HCT116 (cell line): ENCODE measurements at regions not wholly inside any gene's neighbourhood (a gene's known extent, or its start where the extent isn't known, plus 50 kb on each side); places are given as distances from the start of the nearest gene placed in this dataset.

ENCODE experiments used
- ATAC-seq: fragments of 200-7000 bp; cut with Tn5 transposase; 2 replicates; pipeline ENCODE4 v1.9.1; 2020; ENCODE audit warnings: mild to moderate bottlenecking, moderate library complexity
- BruUV-seq: library from RNA; stranded (reverse); fragments of 400-500 nt; replicated peaks from 2 replicates; lab custom pipeline; 2021; lab: Mats Ljungman, UMichigan
- CTCF ChIA-PET: fragments of 300-600 bp; sonication (Branson Sonifier 250); formaldehyde crosslinking; loops from one replicate; lab custom pipeline; 2021; ENCODE audit warnings: antibody characterized with exemption; lab: Charles Lee
- POLR2A ChIA-PET: fragments of 300-600, 350-600 bp; sonication (Branson Sonifier 250); formaldehyde crosslinking; loops from one replicate; lab custom pipeline; 2021; ENCODE audit warnings: antibody characterized with exemption; lab: Charles Lee
- RAD21 ChIA-PET, 2 experiments: fragments of 300-600 bp; sonication (Branson Sonifier 250); formaldehyde crosslinking; loops; one replicate each; lab custom pipeline; 2023; ENCODE audit warnings: low total read pairs in 2 of 2; ENCODE audit not compliant: uncharacterized antibody in 2 of 2, unreplicated experiment in 2 of 2, low non-redundant PET in 1 of 2; lab: Charles Lee
- DNase-seq: peaks from one replicate; pipeline ENCODE4 v3.0.0-alpha.2; 2010; ENCODE audit warnings: low read depth, low spot score
- H2AFZ ChIP-seq: fragments of 200-600 bp; shearing (Covaris generic), sonication (generic); 2 replicates; pipeline ENCODE4 v1.6.1; 2017; ENCODE audit warnings: low read depth, mixed run types, mixed read lengths, antibody characterized with exemption, low read length; ENCODE audit not compliant: poor library complexity, severe bottlenecking
- H3K27ac ChIP-seq: 2 replicates; pipeline ENCODE4 v1.5.1; 2012; ENCODE audit warnings: low read depth, low read length
- H3K27me3 ChIP-seq: fragments of 200-600 bp; sonication (generic); 2 replicates; pipeline ENCODE4 v1.6.1; 2016; ENCODE audit warnings: mixed run types, low read length, mixed read lengths; ENCODE audit not compliant: insufficient read depth
- H3K36me3 ChIP-seq, 2 experiments: fragments of 200-500 bp in 1 of 2; fragments of 200-600 bp in 1 of 2; sonication (Bioruptor generic) in 1 of 2; sonication (generic) in 1 of 2; 2 replicates each; pipeline versions ENCODE4 v1.5.1 to v1.6.1; 2014 to 2016; ENCODE audit warnings: low read length in 2 of 2, inconsistent platforms in 1 of 2, mixed read lengths in 1 of 2, mixed run types in 1 of 2; ENCODE audit not compliant: insufficient read depth in 2 of 2, control insufficient read depth in 1 of 2
- H3K4me1 ChIP-seq, 2 experiments: fragments of 200-600 bp in 1 of 2; sonication (generic) in 1 of 2; 2 replicates each; pipeline versions ENCODE4 v1.5.1 to v1.6.1; 2012 to 2017; ENCODE audit warnings: low read length in 2 of 2, inconsistent platforms in 1 of 2, mild to moderate bottlenecking in 1 of 2, mixed read lengths in 1 of 2, mixed run types in 1 of 2, moderate library complexity in 1 of 2; ENCODE audit not compliant: insufficient read depth in 2 of 2, control insufficient read depth in 1 of 2
- H3K4me2 ChIP-seq: fragments of 200-600 bp; sonication (generic); 2 replicates; pipeline ENCODE4 v1.6.1; 2017; ENCODE audit warnings: mixed run types, low read length, mixed read lengths
- H3K4me3 ChIP-seq, 2 experiments: fragments of 200-600 bp in 1 of 2; sonication (generic) in 1 of 2; replicated peaks in 1 of 2; 2 replicates each; pipeline ENCODE4 v1.5.1; 2011 to 2016; ENCODE audit warnings: low read length in 2 of 2, control low read depth in 1 of 2, low read depth in 1 of 2, mild to moderate bottlenecking in 1 of 2, mixed read lengths in 1 of 2, mixed run types in 1 of 2
- H3K79me2 ChIP-seq: fragments of 200-600 bp; sonication (generic); 2 replicates; pipeline ENCODE4 v1.6.1; 2017; ENCODE audit warnings: mild to moderate bottlenecking, mixed run types, low read length, moderate library complexity, mixed read lengths; ENCODE audit not compliant: insufficient read depth
- H3K9ac ChIP-seq: fragments of 200-600 bp; sonication (generic); 2 replicates; pipeline ENCODE4 v1.6.1; 2016; ENCODE audit warnings: low read length, mixed read lengths
- H3K9me2 ChIP-seq: fragments of 200-600 bp; sonication (generic), shearing (Covaris generic); 2 replicates; pipeline ENCODE4 v1.6.1; 2017; ENCODE audit warnings: mixed run types, mild to moderate bottlenecking, moderate library complexity; ENCODE audit not compliant: insufficient read depth
- H3K9me3 ChIP-seq, 2 experiments: fragments of 200-500 bp in 1 of 2; fragments of 200-600 bp in 1 of 2; sonication (Bioruptor generic) in 1 of 2; sonication (generic) in 1 of 2; 2 replicates each; pipeline ENCODE4 v1.6.1; 2014 to 2017; ENCODE audit warnings: low read length in 2 of 2, mixed read lengths in 2 of 2, inconsistent platforms in 1 of 2, low read depth in 1 of 2, mild to moderate bottlenecking in 1 of 2, mixed run types in 1 of 2, moderate library complexity in 1 of 2; ENCODE audit not compliant: control insufficient read depth in 1 of 2, insufficient read depth in 1 of 2
- H4K20me1 ChIP-seq: fragments of 200-600 bp; sonication (generic), shearing (Covaris generic); 2 replicates; pipeline ENCODE4 v1.6.1; 2017; ENCODE audit warnings: mixed run types, mild to moderate bottlenecking, moderate library complexity; ENCODE audit not compliant: insufficient read depth
- CEBPB ChIP-seq: IDR thresholded peaks from 2 replicates; pipeline ENCODE4 v1.6.1; 2012; ENCODE audit warnings: low read depth
- CTCF ChIP-seq, 3 experiments: fragments of 200-600 bp in 1 of 3; sonication (generic) in 1 of 3; IDR thresholded peaks in 2 of 3; conservative IDR thresholded peaks in 1 of 3; 2 replicates each; pipeline ENCODE4 v1.5.1; 2012 to 2017; ENCODE audit warnings: low read depth in 2 of 3, low read length in 2 of 3, antibody characterized with exemption in 1 of 3, borderline replicate concordance in 1 of 3, control low read depth in 1 of 3, mild to moderate bottlenecking in 1 of 3, mixed read lengths in 1 of 3, mixed run types in 1 of 3, moderate library complexity in 1 of 3; ENCODE audit not compliant: insufficient read depth in 1 of 3
- EZH2 ChIP-seq: fragments of 200-600 bp; sonication (generic); IDR thresholded peaks from 2 replicates; pipeline ENCODE4 v1.6.1; 2017; ENCODE audit warnings: antibody characterized with exemption, mixed run types
- EZH2phosphoT487 ChIP-seq: fragments of 200-600 bp; IDR thresholded peaks from 2 replicates; pipeline ENCODE4 v1.6.1; 2018; ENCODE audit warnings: antibody characterized with exemption, borderline replicate concordance
- JUND ChIP-seq: IDR thresholded peaks from 2 replicates; pipeline ENCODE4 v1.6.1; 2012
- MAX ChIP-seq: IDR thresholded peaks from 2 replicates; pipeline ENCODE4 v1.6.1; 2012
- POLR2A ChIP-seq: IDR thresholded peaks from 2 replicates; pipeline ENCODE4 v1.7.0; 2011; ENCODE audit warnings: borderline replicate concordance; ENCODE audit not compliant: insufficient read depth, insufficient read length; ENCODE audit errors: extremely low read depth
- POLR2AphosphoS5 ChIP-seq: IDR thresholded peaks from 2 replicates; pipeline ENCODE4 v1.6.1; 2011; ENCODE audit warnings: mild to moderate bottlenecking, low read depth, low read length, moderate library complexity
- RAD21 ChIP-seq: IDR thresholded peaks from 2 replicates; pipeline ENCODE4 v1.6.1; 2012; ENCODE audit warnings: low read depth, mild to moderate bottlenecking
- SIN3A ChIP-seq: IDR thresholded peaks from 2 replicates; pipeline ENCODE4 v1.6.1; 2012; ENCODE audit warnings: low read depth
- SP1 ChIP-seq: IDR thresholded peaks from 2 replicates; pipeline ENCODE4 v1.6.1; 2012; ENCODE audit warnings: low read depth
- YY1 ChIP-seq: IDR thresholded peaks from 2 replicates; pipeline ENCODE4 v1.6.1; 2011; ENCODE audit warnings: low read length, low read depth, moderate library complexity, mild to moderate bottlenecking; ENCODE audit not compliant: insufficient replicate concordance; ENCODE audit errors: extremely low read depth
- ZFX ChIP-seq: fragments of 450-650 bp; IDR thresholded peaks from 2 replicates; pipeline ENCODE4 v1.6.1; 2017
- ZNF274 ChIP-seq: fragments of 200-500 bp; sonication (Bioruptor generic); IDR thresholded peaks from 2 replicates; pipeline ENCODE4 v1.6.1; 2014; ENCODE audit warnings: mild to moderate bottlenecking, low read depth, low read length, inconsistent platforms
- intact Hi-C: fragments of 100-400 bp; cut with micrococcal nuclease; formaldehyde crosslinking; loops from 2 replicates; pipeline ENCODE4 v1.10.0; 2022
- TF ChIP-seq, protein P1 (sequence below): IDR thresholded peaks from 2 replicates; pipeline ENCODE4 v1.6.1; 2011; ENCODE audit warnings: mild to moderate bottlenecking, low read length, moderate library complexity; ENCODE audit not compliant: insufficient replicate concordance; ENCODE audit errors: extremely low read depth
- TF ChIP-seq, protein P2 (sequence below): IDR thresholded peaks from 2 replicates; pipeline ENCODE4 v1.6.1; 2012; ENCODE audit warnings: low read depth
- TF ChIP-seq, protein P3 (sequence below): IDR thresholded peaks from 2 replicates; pipeline ENCODE4 v1.6.1; 2012

GRCh38 chr9:2413160-2413805 lies 208.3 kb upstream of the VLDLR start:
- intact Hi-C loops, result no loop called here

More at GRCh38 chr9:2413160-2413805, 208.3 kb upstream of the VLDLR start:
- ChIA-PET RAD21 (interaction anchor here in 1 of 2 experiments (0.6 kb wide), 1 partner anchor 256 kb away, joined by 4 read pairs; no protein-coding TSS in a partner anchor), CTCF (no interaction called here), POLR2A (no interaction called here)
- Histone ChIP-seq H2AFZ (no peak overlapping the region), H4K20me1 (no peaks in the 10 kb centered on the region), H3K9me3 (no peaks in the 10 kb centered on the region), H3K4me3 (no peak overlapping the region), H3K9ac (no peak overlapping the region), H3K9me2 (no peaks in the 10 kb centered on the region), H3K36me3 (no peaks in the 10 kb centered on the region), H3K27me3 (no peaks in the 10 kb centered on the region), H3K4me2 (no peak overlapping the region), H3K4me1 (no peaks in the 10 kb centered on the region), H3K79me2 (no peaks in the 10 kb centered on the region), H3K27ac (no peak overlapping the region)
- BruUV-seq, result no TSS peak
- DNase-seq, result no peak
- ATAC-seq, result no peak
- TF ChIP-seq CEBPB, result no peak
- TF ChIP-seq, protein P1, sequence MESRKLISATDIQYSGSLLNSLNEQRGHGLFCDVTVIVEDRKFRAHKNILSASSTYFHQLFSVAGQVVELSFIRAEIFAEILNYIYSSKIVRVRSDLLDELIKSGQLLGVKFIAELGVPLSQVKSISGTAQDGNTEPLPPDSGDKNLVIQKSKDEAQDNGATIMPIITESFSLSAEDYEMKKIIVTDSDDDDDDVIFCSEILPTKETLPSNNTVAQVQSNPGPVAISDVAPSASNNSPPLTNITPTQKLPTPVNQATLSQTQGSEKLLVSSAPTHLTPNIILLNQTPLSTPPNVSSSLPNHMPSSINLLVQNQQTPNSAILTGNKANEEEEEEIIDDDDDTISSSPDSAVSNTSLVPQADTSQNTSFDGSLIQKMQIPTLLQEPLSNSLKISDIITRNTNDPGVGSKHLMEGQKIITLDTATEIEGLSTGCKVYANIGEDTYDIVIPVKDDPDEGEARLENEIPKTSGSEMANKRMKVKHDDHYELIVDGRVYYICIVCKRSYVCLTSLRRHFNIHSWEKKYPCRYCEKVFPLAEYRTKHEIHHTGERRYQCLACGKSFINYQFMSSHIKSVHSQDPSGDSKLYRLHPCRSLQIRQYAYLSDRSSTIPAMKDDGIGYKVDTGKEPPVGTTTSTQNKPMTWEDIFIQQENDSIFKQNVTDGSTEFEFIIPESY, result no peak
- no peak for TF ChIP-seq ZFX
- TF ChIP-seq JUND, result no peak
- no peak for TF ChIP-seq EZH2phosphoT487
- no peak for TF ChIP-seq CTCF (IDR thresholded peaks at IDR 0.05 in 2 of 3, conservative IDR thresholded peaks at IDR 0.05 in 1 of 3; ENCODE audit: borderline replicate concordance in 1 of 3, insufficient read depth in 1 of 3, low read depth in 2 of 3, low read length in 2 of 3)
- TF ChIP-seq, protein P2, sequence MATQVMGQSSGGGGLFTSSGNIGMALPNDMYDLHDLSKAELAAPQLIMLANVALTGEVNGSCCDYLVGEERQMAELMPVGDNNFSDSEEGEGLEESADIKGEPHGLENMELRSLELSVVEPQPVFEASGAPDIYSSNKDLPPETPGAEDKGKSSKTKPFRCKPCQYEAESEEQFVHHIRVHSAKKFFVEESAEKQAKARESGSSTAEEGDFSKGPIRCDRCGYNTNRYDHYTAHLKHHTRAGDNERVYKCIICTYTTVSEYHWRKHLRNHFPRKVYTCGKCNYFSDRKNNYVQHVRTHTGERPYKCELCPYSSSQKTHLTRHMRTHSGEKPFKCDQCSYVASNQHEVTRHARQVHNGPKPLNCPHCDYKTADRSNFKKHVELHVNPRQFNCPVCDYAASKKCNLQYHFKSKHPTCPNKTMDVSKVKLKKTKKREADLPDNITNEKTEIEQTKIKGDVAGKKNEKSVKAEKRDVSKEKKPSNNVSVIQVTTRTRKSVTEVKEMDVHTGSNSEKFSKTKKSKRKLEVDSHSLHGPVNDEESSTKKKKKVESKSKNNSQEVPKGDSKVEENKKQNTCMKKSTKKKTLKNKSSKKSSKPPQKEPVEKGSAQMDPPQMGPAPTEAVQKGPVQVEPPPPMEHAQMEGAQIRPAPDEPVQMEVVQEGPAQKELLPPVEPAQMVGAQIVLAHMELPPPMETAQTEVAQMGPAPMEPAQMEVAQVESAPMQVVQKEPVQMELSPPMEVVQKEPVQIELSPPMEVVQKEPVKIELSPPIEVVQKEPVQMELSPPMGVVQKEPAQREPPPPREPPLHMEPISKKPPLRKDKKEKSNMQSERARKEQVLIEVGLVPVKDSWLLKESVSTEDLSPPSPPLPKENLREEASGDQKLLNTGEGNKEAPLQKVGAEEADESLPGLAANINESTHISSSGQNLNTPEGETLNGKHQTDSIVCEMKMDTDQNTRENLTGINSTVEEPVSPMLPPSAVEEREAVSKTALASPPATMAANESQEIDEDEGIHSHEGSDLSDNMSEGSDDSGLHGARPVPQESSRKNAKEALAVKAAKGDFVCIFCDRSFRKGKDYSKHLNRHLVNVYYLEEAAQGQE, result no peak
- no peak for TF ChIP-seq ZNF274
- TF ChIP-seq YY1, result no peak
- TF ChIP-seq POLR2A, result no peak
- TF ChIP-seq SIN3A, result no peak
- no peak for TF ChIP-seq RAD21
- no peak for TF ChIP-seq POLR2AphosphoS5
- no peak for TF ChIP-seq MAX
- TF ChIP-seq, protein P3, sequence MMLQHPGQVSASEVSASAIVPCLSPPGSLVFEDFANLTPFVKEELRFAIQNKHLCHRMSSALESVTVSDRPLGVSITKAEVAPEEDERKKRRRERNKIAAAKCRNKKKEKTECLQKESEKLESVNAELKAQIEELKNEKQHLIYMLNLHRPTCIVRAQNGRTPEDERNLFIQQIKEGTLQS, result no peak
- no peak for TF ChIP-seq EZH2
- TF ChIP-seq SP1, result no peak
